ENCODE measurements at regions not wholly inside any gene's neighbourhood (a gene's known extent, or its start where the extent isn't known, plus 50 kb on each side); places are given as distances from the start of the nearest gene placed in this dataset.

DNA sequence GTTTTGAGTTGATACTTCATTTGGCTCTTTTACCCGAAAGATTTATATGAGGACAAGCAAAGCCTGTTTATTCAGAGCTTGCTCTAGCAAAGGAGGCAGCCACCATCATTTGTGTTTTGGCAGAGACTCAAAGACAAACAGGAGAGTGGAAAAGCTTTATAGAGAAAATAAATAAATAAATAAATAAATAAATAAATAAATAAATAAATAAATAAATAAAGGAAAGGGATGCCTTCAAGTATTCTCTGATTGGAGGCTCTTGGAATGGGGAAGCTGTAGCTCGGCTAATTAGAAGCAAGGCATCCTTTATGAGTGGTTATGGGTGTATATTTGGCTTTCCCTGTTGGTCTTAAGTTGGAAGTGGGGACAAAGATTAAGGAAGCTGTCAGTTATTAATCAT lies 229.8 kb downstream of the RASSF9 start:
- Histone ChIP-seq H3K27ac (ENCODE audit: low read depth, low read length, poor library complexity, severe bottlenecking) (no peak overlapping the region), H3K4me1 (ENCODE audit: insufficient read depth, low read length, severe bottlenecking) (no peaks in the 10 kb centered on the region), H2AFZ (ENCODE audit: low read length) (no peak overlapping the region), H3K4me3 (ENCODE audit: low read depth, low read length, poor library complexity, severe bottlenecking) (no peak overlapping the region), H3K9me2 (ENCODE audit: low read depth, low read length) (no peaks in the 10 kb centered on the region; the same call in 1 of the 2 replicates), H3F3A (ENCODE audit: insufficient read depth, low read length) (no peaks in the 10 kb centered on the region), H3K4me2 (ENCODE audit: low read length) (no peak overlapping the region), H3K36me3 (ENCODE audit: insufficient read depth, low read length) (no peaks in the 10 kb centered on the region), H4K20me1 (ENCODE audit: insufficient read depth, low read length) (no peaks in the 10 kb centered on the region), H3K79me2 (ENCODE audit: insufficient read depth, low read length) (no peaks in the 10 kb centered on the region), H3K9me3 (ENCODE audit: low read length) (no peaks in the 10 kb centered on the region), H3K9ac (ENCODE audit: low read length) (no peak overlapping the region), H3K27me3 (ENCODE audit: insufficient read depth, low read length) (no peaks in the 10 kb centered on the region)
- TF ChIP-seq, protein P1, sequence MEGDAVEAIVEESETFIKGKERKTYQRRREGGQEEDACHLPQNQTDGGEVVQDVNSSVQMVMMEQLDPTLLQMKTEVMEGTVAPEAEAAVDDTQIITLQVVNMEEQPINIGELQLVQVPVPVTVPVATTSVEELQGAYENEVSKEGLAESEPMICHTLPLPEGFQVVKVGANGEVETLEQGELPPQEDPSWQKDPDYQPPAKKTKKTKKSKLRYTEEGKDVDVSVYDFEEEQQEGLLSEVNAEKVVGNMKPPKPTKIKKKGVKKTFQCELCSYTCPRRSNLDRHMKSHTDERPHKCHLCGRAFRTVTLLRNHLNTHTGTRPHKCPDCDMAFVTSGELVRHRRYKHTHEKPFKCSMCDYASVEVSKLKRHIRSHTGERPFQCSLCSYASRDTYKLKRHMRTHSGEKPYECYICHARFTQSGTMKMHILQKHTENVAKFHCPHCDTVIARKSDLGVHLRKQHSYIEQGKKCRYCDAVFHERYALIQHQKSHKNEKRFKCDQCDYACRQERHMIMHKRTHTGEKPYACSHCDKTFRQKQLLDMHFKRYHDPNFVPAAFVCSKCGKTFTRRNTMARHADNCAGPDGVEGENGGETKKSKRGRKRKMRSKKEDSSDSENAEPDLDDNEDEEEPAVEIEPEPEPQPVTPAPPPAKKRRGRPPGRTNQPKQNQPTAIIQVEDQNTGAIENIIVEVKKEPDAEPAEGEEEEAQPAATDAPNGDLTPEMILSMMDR (IDR thresholded peaks at IDR 0.05; ENCODE audit: low read length), result no peak
- no peak for TF ChIP-seq EZH2 (IDR thresholded peaks at IDR 0.05; ENCODE audit: borderline replicate concordance, low read length)

DNA sequence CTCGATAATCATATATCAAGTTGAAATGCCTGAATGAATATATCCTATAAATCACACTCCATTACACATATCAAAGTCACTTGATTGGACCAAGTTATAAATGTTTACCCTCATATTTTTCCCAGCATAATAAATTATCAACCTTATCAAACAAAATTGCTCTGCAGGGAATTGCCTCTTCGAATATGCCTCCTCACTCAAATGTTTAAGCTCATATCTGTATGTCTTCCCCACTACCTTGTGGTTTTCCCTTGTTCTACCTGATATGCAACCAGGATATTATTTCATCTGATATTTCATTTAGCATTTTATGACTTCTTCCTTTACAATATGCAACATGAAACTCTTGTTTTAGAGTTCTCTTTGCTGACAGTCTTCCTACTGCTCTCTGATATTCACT lies 226.4 kb downstream of the RASSF9 start:
- no peak overlapping the region for H3K9ac ChIP-seq (ENCODE audit: low read length)
- TF ChIP-seq, protein P1 (IDR thresholded peaks at IDR 0.05; ENCODE audit: low read length), result no peak
- TF ChIP-seq EZH2 (IDR thresholded peaks at IDR 0.05; ENCODE audit: borderline replicate concordance, low read length), result no peak

DNA sequence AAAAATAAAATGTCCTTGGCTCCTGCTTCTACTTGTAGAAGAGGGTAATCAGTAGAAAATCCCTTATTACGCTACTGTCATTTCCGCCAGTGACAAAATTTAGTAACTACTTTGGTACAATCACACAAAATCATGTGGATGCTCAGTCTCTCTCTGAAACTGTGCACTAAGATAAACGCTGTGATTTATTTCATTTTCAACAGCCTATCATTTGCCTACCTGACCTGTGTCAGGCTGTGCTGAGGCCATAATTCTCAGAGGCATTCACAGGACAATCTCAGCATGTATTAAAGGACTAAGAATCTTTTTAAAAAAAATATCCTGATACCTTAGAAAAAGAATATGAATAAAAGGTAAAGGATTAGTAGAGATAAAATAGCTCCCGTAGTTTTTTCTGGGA lies 226.0 kb downstream of the RASSF9 start:
- H3F3A ChIP-seq (ENCODE audit: insufficient read depth, low read length), result no peaks in the 10 kb centered on the region
- H3K9me3 ChIP-seq (ENCODE audit: low read length), result no peaks in the 10 kb centered on the region
- no peaks in the 10 kb centered on the region for H3K36me3 ChIP-seq (ENCODE audit: insufficient read depth, low read length)
- H4K20me1 ChIP-seq (ENCODE audit: insufficient read depth, low read length), result no peaks in the 10 kb centered on the region
- H3K79me2 ChIP-seq (ENCODE audit: insufficient read depth, low read length), result no peaks in the 10 kb centered on the region
- H3K27ac ChIP-seq (ENCODE audit: low read depth, low read length, poor library complexity, severe bottlenecking), result no peak overlapping the region
- H3K9ac ChIP-seq (ENCODE audit: low read length), result no peak overlapping the region
- H3K4me1 ChIP-seq (ENCODE audit: insufficient read depth, low read length, severe bottlenecking), result no peaks in the 10 kb centered on the region
- no peak overlapping the region for H2AFZ ChIP-seq (ENCODE audit: low read length)
- no peak overlapping the region for H3K4me2 ChIP-seq (ENCODE audit: low read length)
- TF ChIP-seq, protein P1 (IDR thresholded peaks at IDR 0.05; ENCODE audit: low read length), result no peak
- no peak for TF ChIP-seq EZH2 (IDR thresholded peaks at IDR 0.05; ENCODE audit: borderline replicate concordance, low read length)
- H3K4me3 ChIP-seq (ENCODE audit: low read depth, low read length, poor library complexity, severe bottlenecking), result no peak overlapping the region
- no peaks in the 10 kb centered on the region for H3K27me3 ChIP-seq (ENCODE audit: insufficient read depth, low read length)
- H3K9me2 ChIP-seq (ENCODE audit: low read depth, low read length), result no peaks in the 10 kb centered on the region; the same call in 1 of the 2 replicates

More for the DNA sequence above, 226.4 kb downstream of the RASSF9 start:
- Histone ChIP-seq H3K9me3 (ENCODE audit: low read length) (no peaks in the 10 kb centered on the region), H2AFZ (ENCODE audit: low read length) (no peak overlapping the region), H3K4me2 (ENCODE audit: low read length) (no peak overlapping the region), H3F3A (ENCODE audit: insufficient read depth, low read length) (no peaks in the 10 kb centered on the region), H3K4me3 (ENCODE audit: low read depth, low read length, poor library complexity, severe bottlenecking) (no peak overlapping the region), H3K27ac (ENCODE audit: low read depth, low read length, poor library complexity, severe bottlenecking) (no peak overlapping the region), H3K9me2 (ENCODE audit: low read depth, low read length) (no peaks in the 10 kb centered on the region; the same call in 1 of the 2 replicates), H3K4me1 (ENCODE audit: insufficient read depth, low read length, severe bottlenecking) (no peaks in the 10 kb centered on the region), H3K36me3 (ENCODE audit: insufficient read depth, low read length) (no peaks in the 10 kb centered on the region), H3K79me2 (ENCODE audit: insufficient read depth, low read length) (no peaks in the 10 kb centered on the region), H3K27me3 (ENCODE audit: insufficient read depth, low read length) (no peaks in the 10 kb centered on the region), H4K20me1 (ENCODE audit: insufficient read depth, low read length) (no peaks in the 10 kb centered on the region)
